NCI-H1436 treated with DMSO at 0.1 percent for 48 hours (cell line): ENCODE measurements at regions not wholly inside any gene's neighbourhood (a gene's known extent, or its start where the extent isn't known, plus 50 kb on each side); places are given as distances from the start of the nearest gene placed in this dataset.
"Not testable (repeated sequence)": the region's sequence is repeated elsewhere in the genome, so short reads cannot be mapped to it uniquely, and the experiment has no call there.

Experiments used
- DNase-seq: peaks from one replicate; lab custom pipeline; 2025; lab: John Stamatoyannopoulos, UW

- no peak for DNase-seq
Observed at GRCh38 chr3:24687671-24688070, 193.0 kb upstream of the THRB start.

GRCh38 chr3:24688446-24689148, 193.9 kb upstream of the THRB start:
- DNase-seq, result no peak

GRCh38 chr3:24689353-24689752, 194.7 kb upstream of the THRB start:
- DNase-seq, result no peak

- no peak for DNase-seq
Observed at GRCh38 chr3:24690777-24691176, 196.1 kb upstream of the THRB start.

- not testable (repeated sequence) for DNase-seq
Observed at GRCh38 chr3:24699078-24699477, 204.4 kb upstream of the THRB start.

GRCh38 chr3:24704496-24704895, 209.8 kb upstream of the THRB start:
- DNase-seq, result no peak

- DNase-seq, result no peak
Observed at GRCh38 chr3:24707936-24708335, 213.3 kb upstream of the THRB start.

GRCh38 chr3:24709956-24710355, 215.3 kb upstream of the THRB start:
- DNase-seq, result no peak

GRCh38 chr3:24713516-24713915, 218.9 kb upstream of the THRB start:
- no peak for DNase-seq

- DNase-seq, result no peak
Observed at GRCh38 chr3:24714436-24714835, 219.8 kb upstream of the THRB start.

- no peak for DNase-seq
Observed at GRCh38 chr3:24715171-24715792, 220.6 kb upstream of the THRB start.

- DNase-seq, result no peak
Observed at GRCh38 chr3:24722087-24722486, 227.4 kb upstream of the THRB start.

- no peak for DNase-seq
Observed at GRCh38 chr3:24725514-24726255, 231.0 kb upstream of the THRB start.

- DNase-seq, result no peak
Observed at GRCh38 chr3:24726423-24726822, 231.8 kb upstream of the THRB start.

- DNase-seq, result no peak
Observed at GRCh38 chr3:24730173-24730572, 235.5 kb upstream of the THRB start.

GRCh38 chr3:24734019-24734418, 239.4 kb upstream of the THRB start:
- no peak for DNase-seq

GRCh38 chr3:24736701-24737100, 242.1 kb upstream of the THRB start:
- no peak for DNase-seq

GRCh38 chr3:24740326-24740725, 245.7 kb upstream of the THRB start:
- no peak for DNase-seq

GRCh38 chr3:24741506-24741905, 246.9 kb upstream of the THRB start:
- DNase-seq, result no peak

- DNase-seq, result no peak
Observed at GRCh38 chr3:24748520-24748919, 253.9 kb upstream of the THRB start.

- DNase-seq, result no peak
Observed at GRCh38 chr3:24751020-24751419, 256.4 kb upstream of the THRB start.

GRCh38 chr3:24756101-24756888, 261.6 kb upstream of the THRB start:
- no peak for DNase-seq
